Ascending aorta (tissue), 2 donors: ENCODE measurements at regions not wholly inside any gene's neighbourhood (a gene's known extent, or its start where the extent isn't known, plus 50 kb on each side); places are given as distances from the start of the nearest gene placed in this dataset.

Experiments used
- DNase-seq, 2 donors: peaks; one replicate each; pipeline ENCODE4 v3.0.0-alpha.2; 2019; ENCODE audit warnings: low spot score in 2 of 2
- H3K27ac ChIP-seq, 2 donors: fragments of 200-600 bp; sonication (generic); one replicate each; pipeline ENCODE4 v1.5.1; 2016 to 2017; ENCODE audit warnings: mild to moderate bottlenecking in 1 of 2
- H3K27me3 ChIP-seq: fragments of 200-600 bp; sonication (generic); one replicate; pipeline ENCODE4 v1.5.1; 2017
- H3K36me3 ChIP-seq, 2 donors: fragments of 200-600 bp; sonication (generic); one replicate each; pipeline ENCODE4 v1.5.1; 2016
- H3K4me1 ChIP-seq, 2 donors: fragments of 200-600 bp; sonication (generic); one replicate each; pipeline ENCODE4 v1.5.1; 2016 to 2017; ENCODE audit warnings: mild to moderate bottlenecking in 1 of 2
- H3K4me3 ChIP-seq, 2 donors: fragments of 200-600 bp; sonication (generic); one replicate each; pipeline ENCODE4 v1.5.1; 2016 to 2017; ENCODE audit warnings: mild to moderate bottlenecking in 1 of 2
- H3K9me3 ChIP-seq, 2 donors: fragments of 200-600 bp; sonication (generic); one replicate each; pipeline ENCODE4 v1.5.1; 2016
- CTCF ChIP-seq, 3 experiments: fragments of 200-600 bp in 2 of 3; fragments of 450-650 bp in 1 of 3; sonication (generic) in 2 of 3; IDR thresholded peaks; one replicate each; pipeline ENCODE4 v1.5.1; 2016 to 2019; ENCODE audit warnings: antibody characterized with exemption in 3 of 3, mild to moderate bottlenecking in 1 of 3, moderate library complexity in 1 of 3
- intact Hi-C: fragments of 100-400 bp; cut with DNase I; formaldehyde crosslinking; loops from one replicate; pipeline ENCODE4 v1.15.1; 2023

GRCh38 chr6:43899830-43900229 lies 129.8 kb downstream of the VEGFA start:
- intact Hi-C loops: no loop called here
- no peak overlapping the region for H3K27ac ChIP-seq

DNA sequence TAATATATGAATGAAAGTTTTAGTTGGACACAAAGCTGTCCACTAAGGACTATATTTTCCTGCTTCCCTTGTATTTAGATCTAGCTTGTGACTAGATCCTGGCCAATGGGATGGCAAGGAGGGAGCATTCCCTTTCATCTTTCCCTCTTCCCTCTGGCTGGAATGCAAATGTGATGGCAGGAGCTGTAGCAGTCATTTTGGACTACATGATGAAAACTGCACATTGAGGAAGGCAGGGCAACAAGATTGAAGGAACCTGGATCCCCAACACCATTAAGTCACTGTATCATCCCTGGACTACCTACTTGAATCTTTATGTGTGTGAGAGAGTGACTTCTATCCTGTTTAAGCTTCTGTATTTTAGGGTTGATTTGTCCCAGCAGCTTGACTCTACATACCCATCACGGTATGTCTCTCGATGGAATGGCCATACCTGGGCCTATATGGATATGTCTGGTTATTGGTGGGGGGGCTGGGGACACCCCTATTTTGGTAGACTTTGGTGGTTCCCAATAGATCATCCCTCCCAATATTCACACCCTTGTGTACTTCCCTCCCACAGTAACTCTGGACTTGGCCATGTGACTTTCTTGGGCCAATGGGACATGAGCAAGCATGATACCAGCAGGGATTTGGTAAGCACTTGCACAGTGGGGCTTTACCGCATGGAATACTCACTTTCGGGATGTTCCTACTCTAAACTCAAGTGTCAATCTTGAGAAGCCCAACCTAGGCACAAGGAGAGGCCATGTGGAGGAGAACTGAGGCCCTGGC lies 128.5 kb downstream of the VEGFA start:
- H3K27me3 ChIP-seq: no peaks in the 10 kb centered on the region
- no peaks in the 10 kb centered on the region for H3K4me1 ChIP-seq
- no peak for DNase-seq
- no peak for TF ChIP-seq CTCF (IDR thresholded peaks at IDR 0.05)
- intact Hi-C loops: no loop called here
- H3K27ac ChIP-seq: no peak overlapping the region
- no peaks in the 10 kb centered on the region for H3K9me3 ChIP-seq
- H3K36me3 ChIP-seq: no peaks in the 10 kb centered on the region
- H3K4me3 ChIP-seq: no peak overlapping the region

More at GRCh38 chr6:43899830-43900229, 129.8 kb downstream of the VEGFA start:
- Histone ChIP-seq H3K27me3 (no peaks in the 10 kb centered on the region), H3K4me3 (no peak overlapping the region), H3K36me3 (no peaks in the 10 kb centered on the region), H3K9me3 (no peaks in the 10 kb centered on the region), H3K4me1 (no peaks in the 10 kb centered on the region)
- no peak for DNase-seq
- no peak for TF ChIP-seq CTCF (IDR thresholded peaks at IDR 0.05)

GRCh38 chr6:43897571-43898302 lies 127.7 kb downstream of the VEGFA start:
- H3K4me1 ChIP-seq: no peaks in the 10 kb centered on the region
- intact Hi-C loops: no loop called here
- no peaks in the 10 kb centered on the region for H3K27me3 ChIP-seq
- no peak for TF ChIP-seq CTCF (IDR thresholded peaks at IDR 0.05)
- no peak overlapping the region for H3K4me3 ChIP-seq
- H3K9me3 ChIP-seq: no peaks in the 10 kb centered on the region
- H3K36me3 ChIP-seq: no peaks in the 10 kb centered on the region
- no peak for DNase-seq
- H3K27ac ChIP-seq: no peak overlapping the region

DNA sequence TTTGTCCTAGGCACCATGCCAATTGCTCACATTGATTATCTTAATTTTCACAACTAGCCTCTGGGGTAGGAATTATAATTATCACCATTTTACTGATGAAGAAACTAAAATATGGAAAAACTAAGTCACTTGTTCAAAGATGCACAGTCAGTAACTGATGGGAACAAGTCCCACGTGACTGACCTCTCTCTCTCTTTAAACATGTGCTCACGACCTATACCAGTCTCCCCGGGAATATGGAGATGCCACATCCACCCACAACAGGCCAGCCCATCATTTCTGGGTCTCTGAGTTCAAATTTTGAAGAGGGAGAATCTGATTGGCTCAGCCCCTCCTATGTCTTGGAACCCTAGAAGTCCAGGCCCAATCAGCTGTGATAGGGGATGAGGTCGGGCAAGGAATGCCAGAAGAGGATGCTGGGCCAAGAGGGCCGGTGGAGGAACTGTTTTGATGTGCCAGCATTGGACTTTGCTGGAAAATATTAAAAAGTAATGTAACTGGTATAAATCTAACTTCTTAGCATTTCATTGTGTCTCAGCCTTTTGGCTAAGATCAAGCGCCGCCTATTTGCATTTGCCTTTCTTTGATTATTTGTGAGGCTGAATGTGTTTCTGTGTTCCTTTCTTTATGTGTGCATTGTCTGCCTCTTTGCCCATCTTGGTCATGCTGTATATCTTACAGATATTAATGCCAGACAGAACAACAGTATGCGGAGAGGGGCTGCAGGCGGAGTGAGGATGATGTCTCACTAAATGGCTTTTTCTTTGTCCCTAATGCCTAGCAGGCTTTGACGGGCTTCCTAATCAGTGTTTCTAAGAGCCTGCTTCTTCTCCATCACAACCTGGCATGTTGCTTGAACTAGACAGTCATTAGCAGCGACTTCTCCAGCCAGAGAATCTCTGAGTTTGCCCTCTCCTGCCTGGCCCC lies 126.6 kb downstream of the VEGFA start:
- TF ChIP-seq CTCF (IDR thresholded peaks at IDR 0.05): no peak
- intact Hi-C loops: no loop called here
- no peak overlapping the region for H3K4me3 ChIP-seq
- no peaks in the 10 kb centered on the region for H3K9me3 ChIP-seq
- no peak overlapping the region for H3K27ac ChIP-seq
- DNase-seq: no peak
- H3K36me3 ChIP-seq: no peaks in the 10 kb centered on the region
- no peaks in the 10 kb centered on the region for H3K4me1 ChIP-seq
- no peaks in the 10 kb centered on the region for H3K27me3 ChIP-seq

- H3K4me3 ChIP-seq: no peak overlapping the region
- DNase-seq: no peak
These were observed 125.8 kb downstream of the VEGFA start for GRCh38 chr6:43895656-43896328.

More at GRCh38 chr6:43895656-43896328, 125.8 kb downstream of the VEGFA start:
- intact Hi-C loops: no loop called here
- Histone ChIP-seq H3K9me3 (no peaks in the 10 kb centered on the region), H3K27ac (no peak overlapping the region), H3K27me3 (no peaks in the 10 kb centered on the region), H3K4me1 (no peaks in the 10 kb centered on the region), H3K36me3 (no peaks in the 10 kb centered on the region)
- no peak for TF ChIP-seq CTCF (IDR thresholded peaks at IDR 0.05)
